ENCODE measurements at regions not wholly inside any gene's neighbourhood (a gene's known extent, or its start where the extent isn't known, plus 50 kb on each side); places are given as distances from the start of the nearest gene placed in this dataset.

DNA sequence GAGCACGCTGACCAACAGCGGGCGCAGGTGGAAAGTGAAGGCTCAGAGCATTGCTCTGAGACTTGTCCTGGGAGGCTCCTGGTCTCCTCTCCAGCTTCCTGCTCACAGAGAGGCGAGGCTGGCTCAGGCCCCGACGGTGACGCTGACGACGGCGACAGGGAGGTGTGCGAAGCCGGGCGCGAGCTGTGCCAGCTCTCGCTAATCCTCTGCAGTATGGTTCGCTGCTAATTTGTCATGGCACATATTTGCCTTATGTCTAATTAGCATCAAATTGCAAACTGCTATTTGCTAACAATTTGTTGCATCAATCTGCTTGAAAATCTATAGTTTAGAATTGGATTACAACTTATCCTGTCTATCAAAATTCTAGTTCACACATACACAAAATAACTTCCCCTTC, 469.8 kb upstream of the ZNF507 start:
- TF ChIP-seq, protein P1, sequence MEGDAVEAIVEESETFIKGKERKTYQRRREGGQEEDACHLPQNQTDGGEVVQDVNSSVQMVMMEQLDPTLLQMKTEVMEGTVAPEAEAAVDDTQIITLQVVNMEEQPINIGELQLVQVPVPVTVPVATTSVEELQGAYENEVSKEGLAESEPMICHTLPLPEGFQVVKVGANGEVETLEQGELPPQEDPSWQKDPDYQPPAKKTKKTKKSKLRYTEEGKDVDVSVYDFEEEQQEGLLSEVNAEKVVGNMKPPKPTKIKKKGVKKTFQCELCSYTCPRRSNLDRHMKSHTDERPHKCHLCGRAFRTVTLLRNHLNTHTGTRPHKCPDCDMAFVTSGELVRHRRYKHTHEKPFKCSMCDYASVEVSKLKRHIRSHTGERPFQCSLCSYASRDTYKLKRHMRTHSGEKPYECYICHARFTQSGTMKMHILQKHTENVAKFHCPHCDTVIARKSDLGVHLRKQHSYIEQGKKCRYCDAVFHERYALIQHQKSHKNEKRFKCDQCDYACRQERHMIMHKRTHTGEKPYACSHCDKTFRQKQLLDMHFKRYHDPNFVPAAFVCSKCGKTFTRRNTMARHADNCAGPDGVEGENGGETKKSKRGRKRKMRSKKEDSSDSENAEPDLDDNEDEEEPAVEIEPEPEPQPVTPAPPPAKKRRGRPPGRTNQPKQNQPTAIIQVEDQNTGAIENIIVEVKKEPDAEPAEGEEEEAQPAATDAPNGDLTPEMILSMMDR (conservative IDR thresholded peaks at IDR 0.05; ENCODE audit: low read depth): no peak

DNA sequence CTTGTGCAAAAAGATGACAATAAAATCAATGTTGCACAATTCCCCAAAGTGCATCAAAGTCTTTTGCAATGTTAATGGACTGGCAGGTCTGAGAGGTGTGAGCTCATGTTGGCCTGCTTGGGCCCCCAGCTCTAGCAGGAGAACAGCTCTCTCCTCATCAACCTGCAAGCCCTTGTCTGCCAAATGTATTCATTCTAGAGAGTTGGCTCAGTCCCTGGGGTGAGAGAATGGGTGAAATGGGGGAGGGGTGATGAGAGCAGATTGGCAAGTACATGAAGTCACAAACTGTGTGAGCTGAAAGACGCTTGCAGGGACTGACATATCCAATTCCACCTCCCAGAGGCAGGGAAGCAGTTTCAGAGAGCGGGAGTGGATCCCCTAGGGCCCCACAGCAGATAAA, 465.1 kb upstream of the ZNF507 start:
- no peak for DNase-seq (ENCODE audit: low spot score)
- POLR2A ChIA-PET (ENCODE audit: low non-redundant PET): no interaction called here
- TF ChIP-seq, protein P1 (conservative IDR thresholded peaks at IDR 0.05; ENCODE audit: low read depth): no peak
- CTCF ChIA-PET: no interaction called here
- no peak overlapping the region for H3K27ac ChIP-seq

More for the DNA sequence above, 469.8 kb upstream of the ZNF507 start:
- DNase-seq (ENCODE audit: low spot score): no peak
- H3K27ac ChIP-seq: no peak overlapping the region
- ChIA-PET CTCF (no interaction called here), POLR2A (ENCODE audit: low non-redundant PET) (no interaction called here)

DNA sequence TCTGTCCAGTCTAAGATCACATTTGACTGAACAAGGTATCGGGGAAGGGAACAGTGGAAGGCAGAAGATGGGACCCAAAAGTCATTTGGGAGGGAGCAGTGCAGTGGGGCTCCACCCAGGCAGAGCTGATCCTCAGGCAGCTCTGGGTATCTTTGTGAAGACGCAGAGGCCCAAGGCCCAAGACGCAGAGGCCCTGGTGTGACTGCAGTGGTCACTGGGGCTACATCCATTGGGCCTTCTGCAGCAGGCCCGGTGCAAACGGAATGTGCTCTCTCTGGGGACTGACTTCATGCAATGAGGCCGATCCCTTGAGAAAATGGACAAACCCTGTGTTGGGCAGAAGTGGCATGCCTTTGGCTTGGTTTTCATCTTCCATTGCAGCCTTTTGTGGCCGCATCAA, 463.4 kb upstream of the ZNF507 start:
- TF ChIP-seq, protein P1 (conservative IDR thresholded peaks at IDR 0.05; ENCODE audit: low read depth): no peak
- H3K27ac ChIP-seq: no peak overlapping the region
- ChIA-PET CTCF (no interaction called here), POLR2A (ENCODE audit: low non-redundant PET) (no interaction called here)
- DNase-seq (ENCODE audit: low spot score): no peak

DNA sequence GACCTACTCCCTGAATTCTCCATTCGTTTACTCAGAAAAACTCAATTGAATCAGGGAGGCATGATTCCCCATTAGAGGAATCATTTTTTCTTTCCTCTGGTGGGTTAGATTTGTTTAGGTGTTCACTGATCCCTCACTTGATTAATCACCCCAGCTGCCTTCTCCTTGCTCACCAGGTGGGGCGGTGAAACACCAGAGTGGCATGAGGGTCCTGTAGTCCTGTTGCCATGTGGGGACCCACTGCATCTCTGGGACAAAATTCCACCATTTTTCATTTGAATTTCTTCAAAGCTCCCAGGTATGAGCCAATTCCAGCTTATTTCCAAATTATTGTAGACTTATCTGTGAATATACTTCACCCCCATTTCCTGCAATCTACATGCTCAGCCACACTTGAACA, 462.7 kb upstream of the ZNF507 start:
- DNase-seq (ENCODE audit: low spot score): no peak
- no peak overlapping the region for H3K27ac ChIP-seq
- POLR2A ChIA-PET (ENCODE audit: low non-redundant PET): no interaction called here
- TF ChIP-seq, protein P1 (conservative IDR thresholded peaks at IDR 0.05; ENCODE audit: low read depth): no peak
- CTCF ChIA-PET: no interaction called here

DNA sequence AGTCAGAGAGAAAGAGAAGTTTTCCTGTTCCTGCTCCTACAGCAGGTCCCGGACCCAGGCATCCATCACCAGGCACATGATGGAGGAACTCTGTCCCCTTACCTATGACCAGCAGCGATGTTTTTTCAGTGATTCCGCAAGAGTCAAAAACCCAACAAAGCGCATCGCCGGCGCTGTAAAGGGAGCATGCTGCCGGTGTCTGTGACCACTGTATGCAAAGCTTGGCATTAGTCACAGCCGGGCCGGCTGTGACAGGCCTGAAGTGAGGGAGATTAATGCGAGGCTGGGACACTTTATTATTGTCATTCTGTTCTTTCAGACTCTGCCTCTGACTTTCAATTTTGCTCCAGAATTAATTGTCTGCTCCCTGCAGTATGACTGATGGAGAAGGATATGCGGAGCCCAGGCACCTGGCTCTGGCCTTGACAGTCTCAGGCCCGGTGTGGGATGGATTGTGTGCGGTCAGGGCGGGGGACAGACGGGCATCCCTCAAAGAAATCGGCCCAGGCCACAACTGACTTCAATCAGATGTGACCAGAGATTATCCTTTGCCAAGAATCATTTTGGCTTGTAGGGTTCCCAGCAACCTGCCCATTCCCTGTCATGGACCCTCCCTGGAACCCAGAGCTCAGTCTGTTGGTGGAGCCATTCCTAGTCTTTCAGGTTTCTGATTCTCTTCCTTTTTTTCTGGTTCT, 462.0 kb upstream of the ZNF507 start:
- no peak for DNase-seq (ENCODE audit: low spot score)
- TF ChIP-seq, protein P1 (conservative IDR thresholded peaks at IDR 0.05; ENCODE audit: low read depth): no peak
- ChIA-PET CTCF (no interaction called here), POLR2A (ENCODE audit: low non-redundant PET) (no interaction called here)
- H3K27ac ChIP-seq: no peak overlapping the region

DNA sequence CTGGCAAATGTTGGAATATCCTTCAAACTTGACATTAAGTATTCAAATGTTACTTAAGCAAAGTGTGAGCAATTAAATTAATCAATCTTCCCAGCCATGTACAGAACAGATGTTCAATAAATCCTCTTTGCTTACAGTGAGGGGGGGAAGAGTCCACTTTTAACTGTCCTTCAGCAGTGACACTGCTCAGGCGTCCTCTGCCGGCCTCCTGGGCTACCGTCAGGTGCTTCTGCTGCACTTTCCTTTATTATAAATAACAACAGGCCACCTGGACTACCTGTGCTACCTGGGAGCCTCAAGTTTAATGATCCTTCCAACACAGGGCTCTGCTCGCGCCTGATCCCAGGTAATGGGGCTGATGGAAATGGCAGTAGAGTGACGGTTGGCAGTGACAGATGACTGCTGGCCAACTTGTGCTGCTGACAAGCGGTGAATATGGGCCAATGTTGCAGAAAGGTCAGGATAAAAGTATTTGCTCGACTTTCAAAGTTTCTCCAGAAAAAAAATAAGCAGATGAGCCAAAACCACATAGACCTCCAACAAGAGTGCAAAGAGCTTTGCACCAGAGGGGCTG, 460.0 kb upstream of the ZNF507 start:
- ChIA-PET CTCF (no interaction called here), POLR2A (ENCODE audit: low non-redundant PET) (no interaction called here)
- no peak overlapping the region for H3K27ac ChIP-seq
- no peak for DNase-seq (ENCODE audit: low spot score)
- TF ChIP-seq, protein P1 (conservative IDR thresholded peaks at IDR 0.05; ENCODE audit: low read depth): no peak
